ENCODE measurements at regions not wholly inside any gene's neighbourhood (a gene's known extent, or its start where the extent isn't known, plus 50 kb on each side); places are given as distances from the start of the nearest gene placed in this dataset.

- TF ChIP-seq, protein P1, sequence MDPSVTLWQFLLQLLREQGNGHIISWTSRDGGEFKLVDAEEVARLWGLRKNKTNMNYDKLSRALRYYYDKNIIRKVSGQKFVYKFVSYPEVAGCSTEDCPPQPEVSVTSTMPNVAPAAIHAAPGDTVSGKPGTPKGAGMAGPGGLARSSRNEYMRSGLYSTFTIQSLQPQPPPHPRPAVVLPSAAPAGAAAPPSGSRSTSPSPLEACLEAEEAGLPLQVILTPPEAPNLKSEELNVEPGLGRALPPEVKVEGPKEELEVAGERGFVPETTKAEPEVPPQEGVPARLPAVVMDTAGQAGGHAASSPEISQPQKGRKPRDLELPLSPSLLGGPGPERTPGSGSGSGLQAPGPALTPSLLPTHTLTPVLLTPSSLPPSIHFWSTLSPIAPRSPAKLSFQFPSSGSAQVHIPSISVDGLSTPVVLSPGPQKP (IDR thresholded peaks at IDR 0.05; ENCODE audit: borderline replicate concordance, low read depth, low read length), result no peak
- TF ChIP-seq FOS (IDR thresholded peaks at IDR 0.05; ENCODE audit: low read depth, low read length) (no peak), CHD1 (IDR thresholded peaks at IDR 0.05; ENCODE audit: low read depth, low read length) (no peak), MAZ (IDR thresholded peaks at IDR 0.05; ENCODE audit: borderline replicate concordance, low read depth, low read length) (no peak), BHLHE40 (IDR thresholded peaks at IDR 0.05; ENCODE audit: low read depth, low read length) (no peak), RAD21 (IDR thresholded peaks at IDR 0.05; ENCODE audit: low read length) (no peak), POLR2A (IDR thresholded peaks at IDR 0.05; ENCODE audit: low read depth, low read length) (no peak), MXI1 (IDR thresholded peaks at IDR 0.05; ENCODE audit: borderline replicate concordance, low read depth, low read length) (no peak), SMC3 (IDR thresholded peaks at IDR 0.05; ENCODE audit: low read depth, low read length) (no peak)
- TF ChIP-seq, protein P2, sequence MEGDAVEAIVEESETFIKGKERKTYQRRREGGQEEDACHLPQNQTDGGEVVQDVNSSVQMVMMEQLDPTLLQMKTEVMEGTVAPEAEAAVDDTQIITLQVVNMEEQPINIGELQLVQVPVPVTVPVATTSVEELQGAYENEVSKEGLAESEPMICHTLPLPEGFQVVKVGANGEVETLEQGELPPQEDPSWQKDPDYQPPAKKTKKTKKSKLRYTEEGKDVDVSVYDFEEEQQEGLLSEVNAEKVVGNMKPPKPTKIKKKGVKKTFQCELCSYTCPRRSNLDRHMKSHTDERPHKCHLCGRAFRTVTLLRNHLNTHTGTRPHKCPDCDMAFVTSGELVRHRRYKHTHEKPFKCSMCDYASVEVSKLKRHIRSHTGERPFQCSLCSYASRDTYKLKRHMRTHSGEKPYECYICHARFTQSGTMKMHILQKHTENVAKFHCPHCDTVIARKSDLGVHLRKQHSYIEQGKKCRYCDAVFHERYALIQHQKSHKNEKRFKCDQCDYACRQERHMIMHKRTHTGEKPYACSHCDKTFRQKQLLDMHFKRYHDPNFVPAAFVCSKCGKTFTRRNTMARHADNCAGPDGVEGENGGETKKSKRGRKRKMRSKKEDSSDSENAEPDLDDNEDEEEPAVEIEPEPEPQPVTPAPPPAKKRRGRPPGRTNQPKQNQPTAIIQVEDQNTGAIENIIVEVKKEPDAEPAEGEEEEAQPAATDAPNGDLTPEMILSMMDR (conservative IDR thresholded peaks at IDR 0.05; ENCODE audit: low read depth, low read length), result no peak
Measured at GRCh38 chr6:78781001-78781400, 86.3 kb upstream of the IRAK1BP1 start.

Measured in IMR-90 (cell line).